Skin epidermis (tissue), 12 donors: ENCODE measurements at regions not wholly inside any gene's neighbourhood (a gene's known extent, or its start where the extent isn't known, plus 50 kb on each side); places are given as distances from the start of the nearest gene placed in this dataset.
"Not testable (repeated sequence)": the region's sequence is repeated elsewhere in the genome, so short reads cannot be mapped to it uniquely, and the experiment has no call there.

Experiments
- H3K27ac ChIP-seq, 21 experiments: fragments of 200-600 bp; sonication (generic) in 11 of 21; one replicate each; pipeline ENCODE4 v1.5.0; 2020; ENCODE audit warnings: mild to moderate bottlenecking in 3 of 21, inconsistent platforms in 2 of 21, moderate library complexity in 2 of 21
- H3K4me3 ChIP-seq, 7 experiments: fragments of 200-600 bp; sonication (generic) in 2 of 7; one replicate each; pipeline ENCODE4 v1.5.0; 2020; ENCODE audit warnings: inconsistent platforms in 2 of 7, mild to moderate bottlenecking in 2 of 7, moderate library complexity in 1 of 7

DNA sequence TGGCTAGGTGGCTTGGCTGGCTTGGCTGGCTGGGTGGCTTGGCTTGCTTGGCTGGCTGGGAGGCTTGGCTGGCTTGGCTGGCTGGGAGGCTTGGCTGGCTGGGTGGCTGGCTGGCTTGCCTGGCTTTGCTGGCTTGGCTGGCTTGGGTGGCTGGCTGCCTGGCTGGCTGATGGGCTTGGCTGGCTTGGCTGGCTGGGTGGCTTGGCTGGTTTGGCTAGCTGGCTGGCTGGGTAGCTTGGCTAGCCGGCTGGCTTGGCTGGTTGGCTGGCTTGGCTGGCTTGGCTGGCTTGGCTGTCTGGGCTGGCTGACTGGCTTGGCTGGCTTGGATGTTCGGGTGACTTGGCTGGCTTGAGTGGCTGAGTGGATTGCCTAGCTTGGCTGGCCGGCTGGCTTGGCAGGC lies 2829.1 kb downstream of the RPIA start:
- H3K27ac ChIP-seq, H3K4me3 ChIP-seq: not testable (repeated sequence)

GRCh38 chr2:91520972-91521535 lies 2829.6 kb downstream of the RPIA start:
- not testable (repeated sequence) for H3K27ac ChIP-seq

GRCh38 chr2:91521944-91522343 lies 2830.5 kb downstream of the RPIA start:
- not testable (repeated sequence) for H3K4me3 ChIP-seq, H3K27ac ChIP-seq

More at GRCh38 chr2:91520972-91521535, 2829.6 kb downstream of the RPIA start:
- not testable (repeated sequence) for H3K4me3 ChIP-seq

GRCh38 chr2:91522877-91523276 lies 2831.4 kb downstream of the RPIA start:
- H3K27ac ChIP-seq, H3K4me3 ChIP-seq: not testable (repeated sequence)

DNA sequence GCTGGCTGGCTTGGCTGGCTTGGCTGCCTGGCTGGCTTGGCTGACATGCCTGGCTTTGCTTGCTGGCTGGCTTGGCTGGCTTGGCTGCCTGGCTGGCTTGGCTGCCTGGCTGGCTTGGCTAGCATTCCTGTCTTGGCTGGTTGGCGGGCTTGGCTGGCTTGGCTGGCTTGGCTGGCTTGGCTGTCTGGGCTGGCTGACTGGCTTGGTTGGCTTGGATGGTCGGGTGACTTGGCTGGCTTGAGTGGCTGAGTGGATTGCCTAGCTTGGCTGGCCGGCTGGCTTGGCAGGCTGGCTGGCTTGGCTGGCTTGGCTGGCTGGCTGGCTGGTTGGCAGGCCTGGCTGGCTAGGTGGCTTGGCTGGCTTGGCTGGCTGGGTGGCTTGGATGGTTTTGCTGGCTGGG lies 2832.3 kb downstream of the RPIA start:
- not testable (repeated sequence) for H3K4me3 ChIP-seq, H3K27ac ChIP-seq

GRCh38 chr2:91525587-91525986 lies 2834.1 kb downstream of the RPIA start:
- H3K27ac ChIP-seq, H3K4me3 ChIP-seq: not testable (repeated sequence)

DNA sequence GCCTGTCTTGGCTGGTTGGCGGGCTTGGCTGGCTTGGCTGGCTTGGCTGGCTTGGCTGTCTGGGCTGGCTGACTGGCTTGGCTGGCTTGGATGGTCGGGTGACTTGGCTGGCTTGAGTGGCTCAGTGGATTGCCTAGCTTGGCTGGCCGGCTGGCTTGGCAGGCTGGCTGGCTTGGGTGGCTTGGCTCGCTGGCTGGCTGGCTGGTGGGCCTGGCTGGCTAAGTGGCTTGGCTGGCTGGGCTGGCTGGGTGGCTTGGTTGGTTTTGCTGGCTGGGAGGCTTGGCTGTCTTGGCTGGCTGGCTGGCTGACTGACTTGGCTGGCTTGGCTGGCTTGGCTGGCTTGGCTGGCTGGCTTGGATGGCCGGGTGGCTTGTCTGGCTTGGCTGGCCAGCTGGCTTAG lies 2834.6 kb downstream of the RPIA start:
- not testable (repeated sequence) for H3K27ac ChIP-seq, H3K4me3 ChIP-seq

GRCh38 chr2:91527056-91527455 lies 2835.6 kb downstream of the RPIA start:
- H3K4me3 ChIP-seq, H3K27ac ChIP-seq: not testable (repeated sequence)

DNA sequence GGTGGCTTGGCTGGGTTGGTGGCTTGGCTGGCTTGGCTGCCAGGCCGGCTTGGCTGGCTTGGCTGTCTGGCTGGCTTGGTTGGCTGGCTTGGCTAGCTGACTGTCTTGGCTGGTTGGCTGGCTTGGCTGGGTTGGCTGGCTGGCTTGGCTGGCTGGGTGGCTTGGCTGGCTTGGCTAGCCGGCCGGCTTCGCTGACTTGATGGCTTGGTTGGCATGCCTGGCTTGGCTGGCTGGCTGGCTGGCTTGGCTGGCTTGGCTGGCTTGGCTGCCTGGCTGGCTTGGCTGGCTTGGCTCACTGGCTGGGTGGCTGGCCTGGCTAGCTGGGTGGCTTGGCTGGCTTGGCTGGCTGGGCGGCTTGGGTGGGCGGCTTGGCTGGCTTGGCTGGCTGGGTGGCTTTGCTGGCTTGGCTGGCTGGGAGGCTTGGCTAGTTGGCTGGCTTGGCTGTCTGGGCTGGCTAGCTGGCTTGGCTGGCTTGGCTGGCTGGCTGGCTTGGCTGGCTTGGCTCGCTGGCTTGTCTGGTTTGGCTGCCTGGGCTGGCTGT lies 2836.1 kb downstream of the RPIA start:
- not testable (repeated sequence) for H3K27ac ChIP-seq, H3K4me3 ChIP-seq

GRCh38 chr2:91528361-91528760 lies 2836.9 kb downstream of the RPIA start:
- H3K4me3 ChIP-seq: not testable (repeated sequence)

DNA sequence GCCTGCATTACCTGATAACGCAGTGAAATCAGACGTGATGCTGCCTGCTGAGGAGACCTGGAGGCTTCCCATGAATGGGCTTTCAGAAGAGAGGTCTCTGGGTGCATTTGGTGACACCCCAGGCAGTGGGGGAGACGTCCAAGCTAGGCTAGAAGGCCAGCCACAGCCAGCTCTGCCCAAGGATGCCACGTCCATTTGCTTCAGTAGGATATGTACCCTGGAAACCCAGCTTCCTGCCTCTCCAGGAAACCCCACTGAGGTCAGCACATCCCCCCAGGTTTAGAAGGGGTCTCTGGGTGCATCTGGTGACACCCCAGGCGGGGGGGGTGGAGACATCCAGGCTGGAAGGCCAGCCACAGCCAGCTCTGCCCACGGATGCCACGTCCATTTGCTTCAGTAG lies 2844.6 kb downstream of the RPIA start:
- H3K4me3 ChIP-seq, H3K27ac ChIP-seq: not testable (repeated sequence)

More at GRCh38 chr2:91528361-91528760, 2836.9 kb downstream of the RPIA start:
- H3K27ac ChIP-seq: not testable (repeated sequence)

GRCh38 chr2:91536549-91537263 lies 2845.2 kb downstream of the RPIA start:
- not testable (repeated sequence) for H3K27ac ChIP-seq, H3K4me3 ChIP-seq

DNA sequence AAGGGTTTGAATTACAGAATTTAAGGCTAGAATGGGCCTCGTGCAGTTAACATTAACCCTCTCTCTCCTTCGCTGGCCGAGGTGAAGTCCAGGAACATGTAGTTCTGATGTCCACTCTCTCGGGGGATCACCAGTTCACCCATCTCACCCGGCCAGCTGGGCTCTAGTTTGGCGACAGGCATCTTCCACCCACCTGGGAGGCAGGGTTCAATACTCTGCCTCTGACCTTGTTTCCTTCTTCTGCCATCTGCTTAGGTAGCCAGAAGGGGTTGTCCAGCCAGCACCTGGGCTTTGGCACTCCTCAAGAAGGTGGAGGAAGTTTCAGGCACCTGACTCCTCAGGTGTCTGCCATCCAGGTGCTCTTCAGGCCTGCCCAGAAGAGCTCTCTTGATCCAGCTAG lies 2857.8 kb downstream of the RPIA start:
- H3K27ac ChIP-seq, H3K4me3 ChIP-seq: not testable (repeated sequence)

DNA sequence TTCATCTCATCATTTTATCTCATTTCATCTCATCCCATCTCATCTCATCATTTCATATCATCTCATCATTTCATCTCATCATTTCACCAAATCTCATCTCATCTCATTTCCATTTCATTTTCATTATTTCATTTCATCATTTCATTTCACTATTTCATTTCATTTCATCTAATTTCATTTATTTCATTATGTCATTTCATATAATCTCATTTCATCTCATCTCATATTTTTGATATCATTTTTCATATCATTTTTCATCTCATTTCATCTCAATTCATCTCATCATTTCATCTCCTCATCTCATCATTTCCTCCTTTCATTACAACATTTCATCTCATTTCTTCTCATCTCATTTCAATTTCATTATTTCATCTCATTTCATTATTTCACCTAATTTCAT lies 2866.8 kb downstream of the RPIA start:
- not testable (repeated sequence) for H3K4me3 ChIP-seq, H3K27ac ChIP-seq

- H3K4me3 ChIP-seq, H3K27ac ChIP-seq: not testable (repeated sequence)
Measured at GRCh38 chr2:91559269-91559668, 2867.8 kb downstream of the RPIA start.

- not testable (repeated sequence) for H3K27ac ChIP-seq, H3K4me3 ChIP-seq
Measured at GRCh38 chr2:91559886-91560614, 2868.6 kb downstream of the RPIA start.

GRCh38 chr2:91562184-91562583 lies 2870.7 kb downstream of the RPIA start:
- not testable (repeated sequence) for H3K27ac ChIP-seq, H3K4me3 ChIP-seq

- H3K27ac ChIP-seq, H3K4me3 ChIP-seq: not testable (repeated sequence)
Measured at GRCh38 chr2:91564700-91565099, 2873.2 kb downstream of the RPIA start.

- not testable (repeated sequence) for H3K4me3 ChIP-seq, H3K27ac ChIP-seq
Measured at GRCh38 chr2:91565689-91566430, 2874.4 kb downstream of the RPIA start.

GRCh38 chr2:91566611-91567010 lies 2875.1 kb downstream of the RPIA start:
- not testable (repeated sequence) for H3K27ac ChIP-seq, H3K4me3 ChIP-seq
